CD14-positive monocyte (primary cell): ENCODE measurements at regions not wholly inside any gene's neighbourhood (a gene's known extent, or its start where the extent isn't known, plus 50 kb on each side); places are given as distances from the start of the nearest gene placed in this dataset.

ENCODE experiments used
- DNase-seq, 3 donors: peaks; one replicate each; pipeline ENCODE4 v3.0.0-alpha.2; 2011 to 2022
- H2AFZ ChIP-seq: 2 replicates; pipeline ENCODE4 v1.6.0; 2012; ENCODE audit warnings: mild to moderate bottlenecking, low read depth, low read length, inconsistent platforms; ENCODE audit not compliant: insufficient read depth, poor library complexity, severe bottlenecking
- H3K27ac ChIP-seq, 2 donors: 1 replicate in 1 of 2; 2 replicates in 1 of 2; pipeline ENCODE4 v1.5.1; 2012 to 2013; ENCODE audit warnings: low read length in 2 of 2, control low read depth in 1 of 2, inconsistent platforms in 1 of 2, low read depth in 1 of 2, mild to moderate bottlenecking in 1 of 2
- H3K27me3 ChIP-seq, 2 donors: one replicate each; pipeline versions ENCODE4 v1.6.0 to v1.6.1; 2011 to 2013; ENCODE audit warnings: low read length in 2 of 2; ENCODE audit not compliant: control insufficient read depth in 2 of 2, insufficient read depth in 2 of 2
- H3K36me3 ChIP-seq, 2 donors: replicated peaks in 1 of 2; 1 replicate in 1 of 2; 2 replicates in 1 of 2; pipeline versions ENCODE4 v1.5.1 to v1.6.1; 2012 to 2013; ENCODE audit warnings: low read length in 2 of 2, control low read depth in 1 of 2, inconsistent platforms in 1 of 2, mild to moderate bottlenecking in 1 of 2; ENCODE audit not compliant: insufficient read depth in 2 of 2, control insufficient read depth in 1 of 2
- H3K4me1 ChIP-seq, 2 donors: 1 replicate in 1 of 2; 2 replicates in 1 of 2; pipeline versions ENCODE4 v1.5.1 to v1.6.1; 2012 to 2013; ENCODE audit warnings: low read length in 2 of 2, control low read depth in 1 of 2, inconsistent platforms in 1 of 2, mild to moderate bottlenecking in 1 of 2, moderate library complexity in 1 of 2; ENCODE audit not compliant: insufficient read depth in 2 of 2, control insufficient read depth in 1 of 2
- H3K4me2 ChIP-seq: replicated peaks from 2 replicates; pipeline ENCODE3; 2012; ENCODE audit warnings: low read length, moderate library complexity, mild to moderate bottlenecking; ENCODE audit not compliant: poor library complexity, severe bottlenecking; ENCODE audit errors: extremely low read depth
- H3K4me3 ChIP-seq, 3 experiments: fragments of 200-600 bp in 1 of 3; sonication (generic) in 1 of 3; replicated peaks in 1 of 3; 1 replicate in 2 of 3; 2 replicates in 1 of 3; pipeline ENCODE4 v1.5.1; 2011 to 2013; ENCODE audit warnings: low read length in 3 of 3, mild to moderate bottlenecking in 3 of 3, control low read depth in 2 of 3, low read depth in 2 of 3, inconsistent platforms in 1 of 3, moderate library complexity in 1 of 3
- H3K79me2 ChIP-seq: 2 replicates; pipeline ENCODE4 v1.6.0; 2012; ENCODE audit warnings: mild to moderate bottlenecking, control low read depth, inconsistent platforms, low read length, moderate library complexity; ENCODE audit not compliant: insufficient read depth
- H3K9ac ChIP-seq: 2 replicates; pipeline ENCODE4 v1.6.0; 2017; ENCODE audit warnings: low read length, mild to moderate bottlenecking; ENCODE audit not compliant: insufficient read depth, poor library complexity, severe bottlenecking
- H3K9me3 ChIP-seq, 2 donors: replicated peaks in 1 of 2; 1 replicate in 1 of 2; 2 replicates in 1 of 2; pipeline versions ENCODE4 v1.5.1 to v1.6.1; 2012 to 2013; ENCODE audit warnings: low read length in 2 of 2, control low read depth in 1 of 2; ENCODE audit not compliant: control insufficient read depth in 1 of 2, insufficient read depth in 1 of 2
- H4K20me1 ChIP-seq: 2 replicates; pipeline ENCODE4 v1.6.0; 2012; ENCODE audit warnings: mild to moderate bottlenecking, low read length, control low read depth, moderate library complexity; ENCODE audit not compliant: insufficient read depth
- H3K27ac Mint-ChIP-seq, 7 donors: one replicate each; pipeline ENCODE4 v1.8.0; 2020; ENCODE audit warnings: mild to moderate bottlenecking in 7 of 7, mixed read lengths in 7 of 7, moderate library complexity in 6 of 7, inconsistent platforms in 2 of 7
- H3K27me3 Mint-ChIP-seq, 3 donors: one replicate each; pipeline ENCODE4 v1.8.0; 2021 to 2022; ENCODE audit warnings: low read depth in 3 of 3, mild to moderate bottlenecking in 3 of 3, mixed read lengths in 3 of 3, moderate library complexity in 3 of 3, inconsistent platforms in 1 of 3
- H3K36me3 Mint-ChIP-seq, 2 donors: one replicate each; pipeline ENCODE4 v1.8.0; 2020; ENCODE audit warnings: mixed read lengths in 2 of 2, inconsistent platforms in 1 of 2, mild to moderate bottlenecking in 1 of 2
- H3K4me1 Mint-ChIP-seq: one replicate; pipeline ENCODE4 v1.8.0; 2020; ENCODE audit warnings: mild to moderate bottlenecking, mixed read lengths
- H3K4me3 Mint-ChIP-seq, 2 donors: one replicate each; pipeline ENCODE4 v1.8.0; 2020; ENCODE audit warnings: mild to moderate bottlenecking in 2 of 2, mixed read lengths in 2 of 2, moderate library complexity in 1 of 2
- H3K9me3 Mint-ChIP-seq, 7 donors: one replicate each; pipeline ENCODE4 v1.8.0; 2020 to 2022; ENCODE audit warnings: mixed read lengths in 7 of 7, mild to moderate bottlenecking in 6 of 7, moderate library complexity in 6 of 7, inconsistent platforms in 2 of 7
- CTCF ChIP-seq: fragments of 200-600 bp; IDR thresholded peaks from one replicate; pipeline ENCODE4 v1.8.0; 2022; ENCODE audit warnings: antibody characterized with exemption, mild to moderate bottlenecking
- WGBS: methylation state at CpG from one replicate; pipeline ENCODE4 v1.1.5; 2013; ENCODE audit warnings: missing lambda C conversion rate; ENCODE audit not compliant: insufficient coverage; 5-methylcytosine and 5-hydroxymethylcytosine counted together
- intact Hi-C, 2 donors: fragments of 100-400 bp; cut with micrococcal nuclease; formaldehyde crosslinking; loops; one replicate each; pipeline versions ENCODE4 v1.15.0 to v1.15.1; 2023

- Histone ChIP-seq H3K9ac (no peak overlapping the region), H3K4me3 (no peak overlapping the region), H3K27ac (no peak overlapping the region), H3K27me3 (no peaks in the 10 kb centered on the region), H3K4me1 (no peaks in the 10 kb centered on the region), H3K4me2 (no peak overlapping the region), H2AFZ (no peak overlapping the region), H3K9me3 (no peaks in the 10 kb centered on the region), H3K36me3 (no peaks in the 10 kb centered on the region), H4K20me1 (no peaks in the 10 kb centered on the region), H3K79me2 (no peaks in the 10 kb centered on the region)
- H3K9me3 Mint-ChIP-seq = peaks cover 0 to 3% (median 0%) of the 10 kb centered on the region in 7 donors
- no peak for DNase-seq
- H3K4me3 Mint-ChIP-seq = no peak overlapping the region
- peaks cover 0 to 9% (median 1%) of the 10 kb centered on the region in 3 donors for H3K27me3 Mint-ChIP-seq
- no peak overlapping the region for H3K27ac Mint-ChIP-seq
- intact Hi-C loops = no loop called here
- no peaks in the 10 kb centered on the region for H3K36me3 Mint-ChIP-seq
- no peak for TF ChIP-seq CTCF
- WGBS = 100% methylated on average over 1 of the region's 4 CpGs
- H3K4me1 Mint-ChIP-seq = no peaks in the 10 kb centered on the region
These were observed 61.7 kb downstream of the PLEKHG1 start for GRCh38 chr6:150661216-150662007.

- H3K27me3 Mint-ChIP-seq = peaks cover 0 to 6% (median 1%) of the 10 kb centered on the region in 3 donors
- Histone ChIP-seq H3K36me3 (no peaks in the 10 kb centered on the region), H3K4me3 (no peak overlapping the region), H2AFZ (no peak overlapping the region), H3K79me2 (no peaks in the 10 kb centered on the region), H3K27me3 (no peaks in the 10 kb centered on the region), H3K9me3 (no peaks in the 10 kb centered on the region), H3K4me1 (no peaks in the 10 kb centered on the region), H4K20me1 (no peaks in the 10 kb centered on the region), H3K27ac (no peak overlapping the region), H3K9ac (no peak overlapping the region), H3K4me2 (no peak overlapping the region)
- no peak overlapping the region for H3K27ac Mint-ChIP-seq
- H3K4me3 Mint-ChIP-seq = no peak overlapping the region
- H3K9me3 Mint-ChIP-seq = peaks cover 0 to 3% (median 0%) of the 10 kb centered on the region in 7 donors
- H3K4me1 Mint-ChIP-seq = no peaks in the 10 kb centered on the region
- H3K36me3 Mint-ChIP-seq = no peaks in the 10 kb centered on the region
- TF ChIP-seq CTCF = no peak
- intact Hi-C loops = no loop called here
- WGBS = no CpG with 5 or more reads among the region's 5 CpGs
- no peak for DNase-seq
These were observed 63.1 kb downstream of the PLEKHG1 start for GRCh38 chr6:150662814-150663213.
